ENCODE measurements at regions not wholly inside any gene's neighbourhood (a gene's known extent, or its start where the extent isn't known, plus 50 kb on each side); places are given as distances from the start of the nearest gene placed in this dataset.

- no peak overlapping the region for H2AFZ ChIP-seq (ENCODE audit: low read length)
- H3K27me3 ChIP-seq (ENCODE audit: insufficient read depth, low read length) = no peaks in the 10 kb centered on the region
- no peak overlapping the region for H2BK12ac ChIP-seq (ENCODE audit: insufficient read length, low read depth, low read length)
- H3K36me3 Mint-ChIP-seq (ENCODE audit: insufficient read depth in 1 of 3, low read depth in 3 of 3) = no peaks in the 10 kb centered on the region
- H3K56ac ChIP-seq (ENCODE audit: insufficient read length, low read depth, low read length) = no peak overlapping the region
- no peak overlapping the region for H3K27ac Mint-ChIP-seq
- no peak overlapping the region for H3T11ph ChIP-seq (ENCODE audit: low read length)
- H2BK15ac ChIP-seq (ENCODE audit: low read depth, low read length) = no peak overlapping the region
- no peak overlapping the region for H4K5ac ChIP-seq (ENCODE audit: insufficient read length, low read depth, low read length)
- DNase-seq = no peak
- H4K91ac ChIP-seq (ENCODE audit: insufficient read length, low read depth, low read length) = no peak overlapping the region
- H3K27ac ChIP-seq (ENCODE audit: insufficient read length, low read depth, low read length) = no peak overlapping the region
- H3K18ac ChIP-seq (ENCODE audit: insufficient read length, low read depth, low read length) = no peak overlapping the region
- peaks cover 2% of the 10 kb centered on the region; the same call in 1 of the 2 replicates for H3K27me3 Mint-ChIP-seq (ENCODE audit: low read depth)
- H3K4me1 ChIP-seq (ENCODE audit: insufficient read depth, low read length) = peaks cover 6% of the 10 kb centered on the region; the same call in 1 of the 2 replicates
- H2BK20ac ChIP-seq (ENCODE audit: low read depth, low read length, poor library complexity, severe bottlenecking) = no peak overlapping the region
- no peak overlapping the region for H3K4me3 Mint-ChIP-seq
- TF ChIP-seq CTCF (conservative IDR thresholded peaks at IDR 0.05) = no peak
- H3K4me2 ChIP-seq (ENCODE audit: insufficient read depth, insufficient read length, low read length) = no peak overlapping the region
- H4K20me1 ChIP-seq (ENCODE audit: control insufficient read depth, insufficient read depth, insufficient read length) = no peaks in the 10 kb centered on the region
- no peak overlapping the region for H2BK120ac ChIP-seq (ENCODE audit: low read depth, low read length, poor library complexity, severe bottlenecking)
- H4K8ac ChIP-seq (replicated peaks; ENCODE audit: insufficient read length, low read depth, low read length) = no peak overlapping the region
- no peak overlapping the region for H3K23ac ChIP-seq (ENCODE audit: insufficient read length, low read depth, low read length)
- H3K23me2 ChIP-seq (ENCODE audit: insufficient read length, low read depth, low read length, poor library complexity, severe bottlenecking) = no peaks in the 10 kb centered on the region
- no peaks in the 10 kb centered on the region for H3K79me1 ChIP-seq (ENCODE audit: insufficient read depth, low read depth, low read length, poor library complexity, severe bottlenecking)
- no peak overlapping the region for H2BK5ac ChIP-seq (ENCODE audit: insufficient read length, low read length)
- no CpG with 5 or more reads among the region's 2 CpGs for WGBS (ENCODE audit: extremely low coverage, insufficient read length, low lambda C conversion rate)
- H3K9me3 ChIP-seq (ENCODE audit: control insufficient read depth, low read depth, low read length) = no peaks in the 10 kb centered on the region
- no peak overlapping the region for H2AK5ac ChIP-seq (ENCODE audit: insufficient read length, low read length)
- peaks cover 31 to 34% of the 10 kb centered on the region in 2 experiments for H3K4me1 Mint-ChIP-seq
- no peak overlapping the region for H3K9ac ChIP-seq (ENCODE audit: extremely low read depth, insufficient read length, low read length)
- no peak overlapping the region for H3K14ac ChIP-seq (ENCODE audit: insufficient read depth, low read length)
- no peaks in the 10 kb centered on the region for H3K79me2 ChIP-seq (ENCODE audit: insufficient read depth, low read length)
- H3K9me3 Mint-ChIP-seq = no peaks in the 10 kb centered on the region; a peak in 2 of 5 replicates
- no peak overlapping the region for H3K4ac ChIP-seq (ENCODE audit: low read depth, low read length)
Observed at GRCh38 chr18:32884543-32884942, 111.7 kb upstream of the KLHL14 start.

Data from H9 (cell line).